H1 (cell line): ENCODE measurements at regions not wholly inside any gene's neighbourhood (a gene's known extent, or its start where the extent isn't known, plus 50 kb on each side); places are given as distances from the start of the nearest gene placed in this dataset.

ENCODE experiments used
- CTCF ChIA-PET: fragments of 300-600 bp; sonication (Branson Sonifier 250); formaldehyde crosslinking; loops from one replicate; lab custom pipeline; 2021; ENCODE audit not compliant: partially characterized antibody; lab: Charles Lee
- POLR2A ChIA-PET: fragments of 300-600 bp; sonication (Branson Sonifier 250); formaldehyde crosslinking; loops from one replicate; lab custom pipeline; 2021; ENCODE audit warnings: inconsistent platforms; ENCODE audit not compliant: partially characterized antibody; lab: Charles Lee
- DNase-seq, 2 experiments: peaks; one replicate each; pipeline versions ENCODE4 v3.0.0 to v3.0.0-alpha.2; 2010 to 2022; ENCODE audit warnings: low spot score in 2 of 2, low read depth in 1 of 2, mixed read lengths in 1 of 2
- FAIRE-seq: peaks from 2 replicates; lab custom pipeline; 2011; peaks lifted over from hg19 to GRCh38; lab: Jason Lieb, UNC
- H2AFZ ChIP-seq: 2 replicates; pipeline ENCODE4 v1.8.1; 2012; ENCODE audit warnings: low read length, inconsistent platforms
- H2AK5ac ChIP-seq: 2 replicates; pipeline ENCODE4 v1.6.1; 2013; ENCODE audit warnings: low read depth, low read length
- H2BK120ac ChIP-seq: replicated peaks from 2 replicates; pipeline ENCODE3; 2013; ENCODE audit warnings: low read depth, low read length, inconsistent platforms
- H2BK12ac ChIP-seq: 2 replicates; pipeline ENCODE4 v1.6.1; 2013; ENCODE audit warnings: low read depth, low read length
- H2BK15ac ChIP-seq: 2 replicates; pipeline ENCODE4 v1.6.1; 2013; ENCODE audit warnings: low read length
- H2BK20ac ChIP-seq: 2 replicates; pipeline ENCODE4 v1.6.1; 2013; ENCODE audit warnings: low read length
- H2BK5ac ChIP-seq: 2 replicates; pipeline ENCODE4 v1.6.1; 2013; ENCODE audit warnings: low read depth, low read length
- H3K14ac ChIP-seq: 2 replicates; pipeline ENCODE4 v1.6.1; 2013; ENCODE audit warnings: inconsistent platforms; ENCODE audit not compliant: insufficient read length
- H3K18ac ChIP-seq: 2 replicates; pipeline ENCODE4 v1.6.1; 2013; ENCODE audit warnings: low read length; ENCODE audit errors: extremely low read depth
- H3K23ac ChIP-seq: 2 replicates; pipeline ENCODE4 v1.6.1; 2013; ENCODE audit warnings: inconsistent platforms; ENCODE audit not compliant: insufficient read length
- H3K23me2 ChIP-seq: 2 replicates; pipeline ENCODE4 v1.6.1; 2013; ENCODE audit warnings: low read depth, low read length
- H3K27ac ChIP-seq: 2 replicates; pipeline ENCODE4 v1.6.1; 2011; ENCODE audit warnings: low read depth, low read length, inconsistent platforms
- H3K27me3 ChIP-seq, 4 experiments: replicated peaks in 1 of 4; 1 replicate in 1 of 4; 2 replicates in 3 of 4; pipeline versions ENCODE4 v1.6.1 to v1.8.1; 2011 to 2013; ENCODE audit warnings: low read length in 3 of 4, mild to moderate bottlenecking in 3 of 4, inconsistent platforms in 2 of 4, mixed read lengths in 2 of 4, moderate library complexity in 1 of 4; ENCODE audit not compliant: control insufficient read depth in 3 of 4, insufficient read depth in 3 of 4; ENCODE audit errors: extremely low read depth in 1 of 4
- H3K36me3 ChIP-seq, 4 experiments: 2 replicates each; pipeline versions ENCODE4 v1.6.1 to v1.8.1; 2011 to 2013; ENCODE audit warnings: mild to moderate bottlenecking in 4 of 4, low read length in 3 of 4, moderate library complexity in 2 of 4, control low read depth in 1 of 4, inconsistent platforms in 1 of 4; ENCODE audit not compliant: insufficient read depth in 4 of 4, control insufficient read depth in 2 of 4
- H3K4ac ChIP-seq: replicated peaks from 2 replicates; pipeline ENCODE3; 2013; ENCODE audit warnings: low read length, low read depth, mixed read lengths, inconsistent platforms; ENCODE audit not compliant: insufficient read length
- H3K4me1 ChIP-seq, 4 experiments: replicated peaks in 1 of 4; 1 replicate in 1 of 4; 2 replicates in 3 of 4; pipeline versions ENCODE4 v1.6.1 to v1.8.1; 2011 to 2013; ENCODE audit warnings: low read length in 3 of 4, inconsistent platforms in 2 of 4, mixed read lengths in 1 of 4; ENCODE audit not compliant: insufficient read depth in 4 of 4, control insufficient read depth in 3 of 4
- H3K4me2 ChIP-seq, 2 experiments: 2 replicates each; pipeline versions ENCODE4 v1.6.1 to v1.8.1; 2011 to 2013; ENCODE audit warnings: low read depth in 2 of 2, low read length in 2 of 2, control low read depth in 1 of 2, inconsistent platforms in 1 of 2, mild to moderate bottlenecking in 1 of 2; ENCODE audit not compliant: insufficient read depth in 1 of 2
- H3K4me3 ChIP-seq, 4 experiments: fragments of 200-600, 300-600 bp in 1 of 4; sonication (generic), shearing (Covaris generic), sonication (Bioruptor Twin) in 1 of 4; 2 replicates each; pipeline versions ENCODE4 v1.5.1 to v1.8.1; 2011 to 2016; ENCODE audit warnings: low read length in 4 of 4, low read depth in 3 of 4, control low read depth in 2 of 4, inconsistent platforms in 2 of 4, mild to moderate bottlenecking in 2 of 4, mixed read lengths in 1 of 4, moderate library complexity in 1 of 4; ENCODE audit not compliant: insufficient read depth in 2 of 4; ENCODE audit errors: extremely low read depth in 1 of 4
- H3K56ac ChIP-seq: replicated peaks from 2 replicates; pipeline ENCODE3; 2013; ENCODE audit warnings: low read depth, mild to moderate bottlenecking, mixed read lengths, low read length, inconsistent platforms; ENCODE audit not compliant: insufficient read length
- H3K79me1 ChIP-seq: 2 replicates; pipeline ENCODE4 v1.6.1; 2013; ENCODE audit warnings: low read depth, low read length, control low read depth
- H3K79me2 ChIP-seq, 2 experiments: 2 replicates each; pipeline versions ENCODE4 v1.6.1 to v1.8.1; 2012 to 2013; ENCODE audit warnings: low read length in 2 of 2, mild to moderate bottlenecking in 2 of 2, inconsistent platforms in 1 of 2; ENCODE audit not compliant: insufficient read depth in 2 of 2, control insufficient read depth in 1 of 2
- H3K9ac ChIP-seq, 4 experiments: replicated peaks in 1 of 4; 1 replicate in 1 of 4; 2 replicates in 3 of 4; pipeline versions ENCODE4 v1.6.1 to v1.8.1; 2011 to 2013; ENCODE audit warnings: low read depth in 3 of 4, low read length in 3 of 4, control low read depth in 2 of 4, mild to moderate bottlenecking in 2 of 4, moderate library complexity in 2 of 4, inconsistent platforms in 1 of 4; ENCODE audit errors: extremely low read depth in 1 of 4
- H3K9me3 ChIP-seq, 2 experiments: 2 replicates each; pipeline versions ENCODE4 v1.6.1 to v1.8.1; 2012 to 2013; ENCODE audit warnings: mild to moderate bottlenecking in 2 of 2, moderate library complexity in 2 of 2, control low read depth in 1 of 2, inconsistent platforms in 1 of 2, low read depth in 1 of 2, low read length in 1 of 2, mixed read lengths in 1 of 2; ENCODE audit not compliant: insufficient read depth in 2 of 2
- H4K20me1 ChIP-seq, 2 experiments: replicated peaks in 1 of 2; 2 replicates each; pipeline versions ENCODE3 to v1.8.1; 2011 to 2013; ENCODE audit warnings: inconsistent platforms in 2 of 2, low read length in 2 of 2, mild to moderate bottlenecking in 1 of 2; ENCODE audit not compliant: insufficient read depth in 2 of 2, control insufficient read depth in 1 of 2
- H4K5ac ChIP-seq: 2 replicates; pipeline ENCODE4 v1.6.1; 2013; ENCODE audit warnings: low read length, low read depth, mixed read lengths, inconsistent platforms; ENCODE audit not compliant: insufficient read length
- H4K8ac ChIP-seq: 2 replicates; pipeline ENCODE4 v1.8.0; 2013; ENCODE audit warnings: mild to moderate bottlenecking, moderate library complexity, low read length, inconsistent platforms; ENCODE audit not compliant: insufficient read depth; ENCODE audit errors: extremely low read depth
- H4K91ac ChIP-seq: replicated peaks from 2 replicates; pipeline ENCODE3; 2013; ENCODE audit warnings: low read length, mixed read lengths, inconsistent platforms; ENCODE audit not compliant: insufficient read length
- BACH1 ChIP-seq: IDR thresholded peaks from 2 replicates; pipeline ENCODE4 v1.6.1; 2012; ENCODE audit warnings: low read length, improper control_type of control experiment
- EGR1 ChIP-seq: IDR thresholded peaks from 2 replicates; pipeline ENCODE4 v1.6.1; 2011; ENCODE audit warnings: low read depth, low read length, borderline replicate concordance
- EZH2 ChIP-seq: fragments of 200-600 bp; sonication (generic); IDR thresholded peaks from 2 replicates; pipeline ENCODE4 v1.7.1; 2012; ENCODE audit warnings: low read depth, mild to moderate bottlenecking, moderate library complexity, low read length, inconsistent platforms; ENCODE audit not compliant: severe bottlenecking
- KDM1A ChIP-seq: fragments of 200-600, 300-600 bp; sonication (generic); IDR thresholded peaks from 2 replicates; pipeline ENCODE4 v1.7.1; 2016; ENCODE audit warnings: mild to moderate bottlenecking, low read length, borderline replicate concordance
- MAFK ChIP-seq: IDR thresholded peaks from 2 replicates; pipeline ENCODE4 v1.6.1; 2012; ENCODE audit warnings: low read depth, mild to moderate bottlenecking, improper control_type of control experiment, low read length
- PHF8 ChIP-seq: fragments of 200-600 bp; sonication (generic); conservative IDR thresholded peaks from 2 replicates; pipeline ENCODE4 v1.7.1; 2012; ENCODE audit warnings: low read depth, mild to moderate bottlenecking, inconsistent platforms, low read length, moderate library complexity
- RAD21 ChIP-seq, 2 experiments: IDR thresholded peaks in 1 of 2; conservative IDR thresholded peaks in 1 of 2; 2 replicates each; pipeline ENCODE4 v1.6.1; 2011; ENCODE audit warnings: low read depth in 2 of 2, low read length in 2 of 2, improper control_type of control experiment in 1 of 2, inconsistent platforms in 1 of 2, mild to moderate bottlenecking in 1 of 2, moderate library complexity in 1 of 2
- SP4 ChIP-seq: IDR thresholded peaks from 2 replicates; pipeline ENCODE4 v1.6.1; 2012; ENCODE audit warnings: low read length, inconsistent platforms
- TAF7 ChIP-seq: optimal IDR thresholded peaks from 2 replicates; pipeline ENCODE3; 2011; ENCODE audit warnings: low read depth, mild to moderate bottlenecking, inconsistent platforms, low read length, moderate library complexity, borderline replicate concordance
- TCF12 ChIP-seq: IDR thresholded peaks from 2 replicates; pipeline ENCODE4 v1.6.1; 2011; ENCODE audit warnings: low read depth, mild to moderate bottlenecking, low read length
- WGBS, 2 experiments: shearing (Covaris generic) in 1 of 2; methylation state at CpG; one replicate each; pipeline versions ENCODE4 v1.1.6 to v1.1.7; 2013 to 2015; ENCODE audit warnings: low lambda C conversion rate in 2 of 2, mixed read lengths in 2 of 2, inconsistent platforms in 1 of 2, low coverage in 1 of 2, missing lambda C conversion rate in 1 of 2; ENCODE audit not compliant: insufficient replicate concordance in 2 of 2, insufficient coverage in 1 of 2, insufficient read length in 1 of 2; ENCODE audit errors: extremely low coverage in 1 of 2, missing lambda C conversion rate in 1 of 2; 5-methylcytosine and 5-hydroxymethylcytosine counted together

- H2AK5ac ChIP-seq = no peak overlapping the region
- H4K91ac ChIP-seq = no peak overlapping the region
- no peak overlapping the region for H3K56ac ChIP-seq
- H4K8ac ChIP-seq = no peak overlapping the region
- no peaks in the 10 kb centered on the region; the same call in 1 of the 2 replicates for H3K23me2 ChIP-seq
- no peaks in the 10 kb centered on the region for H3K27me3 ChIP-seq
- whole genome bisulfite sequencing, 2 experiments = 80% methylated on average over 2 of the region's 2 CpGs; no CpG with 5 or more reads in 1 of the 2 experiments
- H3K36me3 ChIP-seq = no peaks in the 10 kb centered on the region
- POLR2A ChIA-PET = no interaction called here
- DNase-seq (no peak), FAIRE-seq (no peak)
- H3K23ac ChIP-seq = no peak overlapping the region
- no peak overlapping the region for H3K4ac ChIP-seq
- no peak overlapping the region for H3K4me2 ChIP-seq
- CTCF ChIA-PET = no interaction called here
- no peak overlapping the region for H4K5ac ChIP-seq
- no peak overlapping the region for H2AFZ ChIP-seq
- no peaks in the 10 kb centered on the region for H3K4me1 ChIP-seq
- H2BK12ac ChIP-seq = no peak overlapping the region
- H3K18ac ChIP-seq = no peak overlapping the region
- H3K79me2 ChIP-seq = no peaks in the 10 kb centered on the region
- H2BK120ac ChIP-seq = no peak overlapping the region
- H2BK5ac ChIP-seq = no peak overlapping the region
- H2BK15ac ChIP-seq = no peak overlapping the region
- no peak overlapping the region for H3K9ac ChIP-seq
- no peaks in the 10 kb centered on the region for H3K9me3 ChIP-seq
- H3K14ac ChIP-seq = no peak overlapping the region
- no peak overlapping the region for H2BK20ac ChIP-seq
- no peaks in the 10 kb centered on the region for H3K79me1 ChIP-seq
- no peak overlapping the region for H3K4me3 ChIP-seq
- no peaks in the 10 kb centered on the region for H4K20me1 ChIP-seq
- no peak overlapping the region for H3K27ac ChIP-seq
- TF ChIP-seq EGR1 (no peak), RAD21 (IDR thresholded peaks at IDR 0.05 in 1 of 2, conservative IDR thresholded peaks at IDR 0.05 in 1 of 2; ENCODE audit: low read depth in 2 of 2, low read length in 2 of 2) (no peak), KDM1A (no peak), SP4 (no peak), TCF12 (no peak), BACH1 (no peak), MAFK (no peak), EZH2 (no peak), TAF7 (no peak), PHF8 (no peak)
These were observed 328.9 kb upstream of the MAF start for GRCh38 chr16:79929260-79929965.
